K562 (cell line): ENCODE measurements at regions not wholly inside any gene's neighbourhood (a gene's known extent, or its start where the extent isn't known, plus 50 kb on each side); places are given as distances from the start of the nearest gene placed in this dataset.

Source experiments
- ATAC-seq: fragments of 200-7000 bp; cut with Tn5 transposase; 3 replicates; pipeline ENCODE4 v1.9.1; 2020; ENCODE audit warnings: moderate library complexity
- BruUV-seq: library from RNA; stranded (reverse); fragments of 400-500 nt; replicated peaks from 2 replicates; lab custom pipeline; 2021; lab: Mats Ljungman, UMichigan
- CTCF ChIA-PET: fragments of 300-600 bp; formaldehyde crosslinking; extraction: SDS; loops from one replicate; lab custom pipeline; 2021; ENCODE audit warnings: low intra/inter-chr PET ratio; lab: Yijun Ruan, JAX
- POLR2A ChIA-PET: fragments of 300-600, 350-650 bp; sonication (Branson Sonifier 250); formaldehyde crosslinking; extraction: SDS; loops from one replicate; lab custom pipeline; 2021; ENCODE audit warnings: antibody characterized with exemption, inconsistent platforms; lab: Yijun Ruan, JAX
- DNase-seq, 4 experiments: peaks; one replicate each; pipeline versions ENCODE4 v3.0.0 to v3.0.0-alpha.2; 2011 to 2018; ENCODE audit warnings: low spot score in 3 of 4, mixed read lengths in 3 of 4; ENCODE audit errors: extremely low read depth in 1 of 4
- FAIRE-seq: peaks from 2 replicates; lab custom pipeline; 2011; peaks lifted over from hg19 to GRCh38; lab: Jason Lieb, UNC
- H2AFZ ChIP-seq: 2 replicates; pipeline ENCODE4 v1.6.0; 2011; ENCODE audit warnings: low read depth, low read length, control low read depth, inconsistent platforms
- H3K27ac ChIP-seq: fragments of 200-600 bp; 3 replicates; pipeline ENCODE4 v1.8.0; 2011; ENCODE audit warnings: low read depth, mild to moderate bottlenecking, control low read depth, inconsistent platforms, low read length, moderate library complexity, mixed read lengths; ENCODE audit errors: extremely low read depth
- H3K27me3 ChIP-seq, 2 experiments: fragments of 300-600 bp in 1 of 2; 2 replicates in 1 of 2; 3 replicates in 1 of 2; pipeline versions ENCODE4 v1.6.0 to v1.8.0; 2011; ENCODE audit warnings: inconsistent platforms in 2 of 2, low read length in 2 of 2, mild to moderate bottlenecking in 1 of 2, mixed read lengths in 1 of 2, moderate library complexity in 1 of 2; ENCODE audit not compliant: control insufficient read depth in 2 of 2, insufficient read depth in 2 of 2
- H3K36me3 ChIP-seq: fragments of 300-600 bp; 3 replicates; pipeline ENCODE4 v1.8.0; 2011; ENCODE audit warnings: mild to moderate bottlenecking, low read length, inconsistent platforms; ENCODE audit not compliant: control insufficient read depth, insufficient read depth
- H3K4me1 ChIP-seq, 2 experiments: fragments of 200-600 bp in 1 of 2; replicated peaks in 1 of 2; 2 replicates in 1 of 2; 3 replicates in 1 of 2; pipeline versions ENCODE4 v1.5.1 to v1.8.0; 2011; ENCODE audit warnings: inconsistent platforms in 2 of 2, low read length in 2 of 2, mild to moderate bottlenecking in 1 of 2, mixed read lengths in 1 of 2, moderate library complexity in 1 of 2; ENCODE audit not compliant: control insufficient read depth in 2 of 2, insufficient read depth in 2 of 2
- H3K4me2 ChIP-seq: 2 replicates; pipeline ENCODE4 v1.6.1; 2011; ENCODE audit warnings: low read length, control low read depth, inconsistent platforms, mixed read lengths; ENCODE audit not compliant: insufficient read depth
- H3K4me3 ChIP-seq: fragments of 200-600 bp; sonication (generic), shearing (Covaris generic); 2 replicates; pipeline ENCODE4 v1.5.1; 2016; ENCODE audit warnings: control low read depth, inconsistent platforms
- H3K79me2 ChIP-seq: fragments of 200-600 bp; 3 replicates; pipeline ENCODE4 v1.8.0; 2011; ENCODE audit warnings: low read length, inconsistent platforms; ENCODE audit not compliant: control insufficient read depth, insufficient read depth
- H3K9ac ChIP-seq, 2 experiments: 2 replicates each; pipeline versions ENCODE4 v1.6.0 to v1.6.1; 2011; ENCODE audit warnings: low read depth in 2 of 2, low read length in 2 of 2, control low read depth in 1 of 2, inconsistent platforms in 1 of 2, mild to moderate bottlenecking in 1 of 2, mixed read lengths in 1 of 2; ENCODE audit not compliant: insufficient read depth in 1 of 2
- H3K9me1 ChIP-seq: one replicate; pipeline ENCODE4 v1.6.0; 2011; ENCODE audit warnings: inconsistent platforms, mild to moderate bottlenecking, low read length, moderate library complexity; ENCODE audit not compliant: control insufficient read depth, insufficient read depth
- H3K9me3 ChIP-seq: replicated peaks from 2 replicates; pipeline ENCODE4 v1.5.1; 2011; ENCODE audit warnings: low read depth, low read length, inconsistent platforms; ENCODE audit not compliant: control insufficient read depth, insufficient read depth
- H4K20me1 ChIP-seq: replicated peaks from 2 replicates; pipeline ENCODE4 v1.6.1; 2011; ENCODE audit warnings: low read length, inconsistent platforms, mixed read lengths; ENCODE audit not compliant: control insufficient read depth, insufficient read depth
- CBFA2T2 ChIP-seq: fragments of 450-650 bp; conservative IDR thresholded peaks from 2 replicates; pipeline ENCODE4 v1.6.1; 2017; ENCODE audit warnings: mild to moderate bottlenecking
- CHCHD3 ChIP-seq: fragments of 250-450 bp; sonication (Bioruptor Pico); IDR thresholded peaks from 2 replicates; pipeline ENCODE4 v2.1.2; 2022; ENCODE audit warnings: mild to moderate bottlenecking
- LARP7 ChIP-seq: fragments of 450-650 bp; IDR thresholded peaks from 2 replicates; pipeline ENCODE4 v1.6.1; 2016
- MTF1 ChIP-seq: fragments of 250-450 bp; sonication (Bioruptor Pico); IDR thresholded peaks from 2 replicates; pipeline ENCODE4 v1.9.0; 2021; ENCODE audit warnings: moderate library complexity, mild to moderate bottlenecking, inconsistent platforms, borderline replicate concordance
- SRSF1 ChIP-seq: fragments of 200-400 bp; formaldehyde crosslinking; IDR thresholded peaks from 2 replicates; pipeline ENCODE4 v1.6.1; 2017; ENCODE audit warnings: mild to moderate bottlenecking, low read depth, low read length, moderate library complexity
- TFAP4 ChIP-seq: sonication (generic); formaldehyde crosslinking; IDR thresholded peaks from 2 replicates; pipeline ENCODE4 v1.8.0; 2022; ENCODE audit warnings: missing genetic modification reagents, mild to moderate bottlenecking, moderate library complexity, borderline replicate concordance
- ZNF696 ChIP-seq: fragments of 250-450 bp; sonication (Bioruptor Pico); conservative IDR thresholded peaks from 2 replicates; pipeline ENCODE4 v1.4.0; 2020; ENCODE audit warnings: mild to moderate bottlenecking, moderate library complexity
- ZNF830 ChIP-seq: fragments of 250-450 bp; sonication (Bioruptor Pico); IDR thresholded peaks from 2 replicates; pipeline ENCODE4 v1.5.0; 2021; ENCODE audit warnings: mild to moderate bottlenecking
- WGBS: fragments of 100-300 bp; shearing (Covaris generic); methylation state at CpG from one replicate; pipeline ENCODE4 v1.1.6; 2016; ENCODE audit warnings: low coverage, mixed read lengths; ENCODE audit not compliant: insufficient coverage; ENCODE audit errors: missing lambda C conversion rate; 5-methylcytosine and 5-hydroxymethylcytosine counted together
- in situ Hi-C: fragments of 300-500 bp; cut with MboI; formaldehyde crosslinking; loops from 4 replicates; pipeline ENCODE4 v1.15.0; 2018; ENCODE audit warnings: inconsistent platforms, mixed read lengths
- intact Hi-C: fragments of 100-400 bp; cut with micrococcal nuclease; formaldehyde crosslinking; loops from 2 replicates; pipeline ENCODE4 v1.14.2; 2022

- in situ Hi-C loops, result no loop called here
- ATAC-seq (peak; percentile 33; the same call in 1 of the 3 replicates), FAIRE-seq (no peak), DNase-seq (no peak)
- Histone ChIP-seq H4K20me1 (0 out of 2 replicates have a peak, but pooled peaks cover 7% of the 10 kb centered on the region), H3K9me1 (no peaks in the 10 kb centered on the region), H3K9ac (no peak overlapping the region), H2AFZ (no peak overlapping the region), H3K9me3 (no peaks in the 10 kb centered on the region), H3K36me3 (no peaks in the 10 kb centered on the region), H3K27ac (no peak overlapping the region), H3K4me2 (no peak overlapping the region), H3K4me3 (no peak overlapping the region), H3K4me1 (peaks cover 0 to 4% of the 10 kb centered on the region in 2 experiments; a peak in 3 of 5 replicates), H3K79me2 (no peaks in the 10 kb centered on the region), H3K27me3 (peaks cover 13 to 39% of the 10 kb centered on the region in 2 experiments; a peak in 4 of 5 replicates)
- no peak for TF ChIP-seq SRSF1
- TF ChIP-seq TFAP4 (CRISPR knock-in tag), result no peak
- TF ChIP-seq ZNF696 (CRISPR knock-in tag), result no peak
- no peak for TF ChIP-seq LARP7
- TF ChIP-seq MTF1 (CRISPR knock-in tag), result no peak
- no peak for TF ChIP-seq CBFA2T2
- TF ChIP-seq ZNF830 (CRISPR knock-in tag), result no peak
- no peak for TF ChIP-seq CHCHD3 (CRISPR knock-in tag)
- ChIA-PET CTCF (no interaction called here), POLR2A (no interaction called here)
- 10% methylated on average over 8 of the region's 9 CpGs for WGBS
- intact Hi-C loops, result no loop called here
- BruUV-seq, result no TSS peak
Measured at GRCh38 chr10:3570855-3571266, 214.1 kb downstream of the KLF6 start.
